ENCODE measurements at regions not wholly inside any gene's neighbourhood (a gene's known extent, or its start where the extent isn't known, plus 50 kb on each side); places are given as distances from the start of the nearest gene placed in this dataset.

GRCh38 chr4:84269536-84270044 is 229.5 kb downstream of the NKX6-1 start:
- Histone ChIP-seq H3K4me3 (no peak overlapping the region), H3K27ac (no peak overlapping the region), H3K27me3 (no peaks in the 10 kb centered on the region), H3K4me1 (replicated peaks in 1 of 2) (no peaks in the 10 kb centered on the region), H3K36me3 (replicated peaks in 1 of 2) (no peaks in the 10 kb centered on the region), H3K9me3 (replicated peaks in 1 of 3) (no peaks in the 10 kb centered on the region)
- DNase-seq: no peak
- intact Hi-C loops (cut with DNase I): no loop called here
- TF ChIP-seq POLR2A (IDR thresholded peaks at IDR 0.05) (no peak), CTCF (IDR thresholded peaks at IDR 0.05) (no peak)

- intact Hi-C loops (cut with DNase I): no loop called here
- Histone ChIP-seq H3K4me1 (replicated peaks in 1 of 2) (no peaks in the 10 kb centered on the region), H3K27ac (no peak overlapping the region), H3K9me3 (replicated peaks in 1 of 3) (no peaks in the 10 kb centered on the region), H3K4me3 (no peak overlapping the region), H3K27me3 (no peaks in the 10 kb centered on the region), H3K36me3 (replicated peaks in 1 of 2) (no peaks in the 10 kb centered on the region)
- TF ChIP-seq CTCF (IDR thresholded peaks at IDR 0.05) (no peak), POLR2A (IDR thresholded peaks at IDR 0.05) (no peak)
- no peak for DNase-seq
Observed at GRCh38 chr4:84264652-84265051, 234.4 kb downstream of the NKX6-1 start.

DNA sequence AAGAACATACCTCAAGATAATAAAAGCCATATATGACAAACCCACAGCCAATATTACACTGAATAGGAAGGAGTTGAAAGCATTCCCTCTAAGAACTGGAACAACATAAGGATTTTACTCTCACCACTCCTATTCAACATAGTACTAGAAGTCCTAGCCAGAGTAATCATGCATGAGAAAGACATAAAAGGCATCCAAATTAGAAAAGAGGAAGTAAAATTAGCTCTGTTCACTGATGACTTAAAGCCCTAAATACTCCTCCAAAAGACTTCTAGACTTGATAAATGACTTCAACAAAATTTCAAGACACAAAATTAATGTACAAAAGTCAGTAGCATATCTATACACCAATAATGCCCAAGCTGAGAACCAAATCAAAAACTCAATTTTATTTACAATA is 235.7 kb downstream of the NKX6-1 start:
- no peaks in the 10 kb centered on the region for H3K36me3 ChIP-seq (replicated peaks in 1 of 2)
- DNase-seq: no peak
- no peak overlapping the region for H3K27ac ChIP-seq
- H3K4me1 ChIP-seq (replicated peaks in 1 of 2): no peaks in the 10 kb centered on the region
- H3K27me3 ChIP-seq: no peaks in the 10 kb centered on the region
- intact Hi-C loops (cut with DNase I): no loop called here
- no peaks in the 10 kb centered on the region for H3K9me3 ChIP-seq (replicated peaks in 1 of 3)
- no peak overlapping the region for H3K4me3 ChIP-seq
- TF ChIP-seq POLR2A (IDR thresholded peaks at IDR 0.05) (no peak), CTCF (IDR thresholded peaks at IDR 0.05) (no peak)

DNA sequence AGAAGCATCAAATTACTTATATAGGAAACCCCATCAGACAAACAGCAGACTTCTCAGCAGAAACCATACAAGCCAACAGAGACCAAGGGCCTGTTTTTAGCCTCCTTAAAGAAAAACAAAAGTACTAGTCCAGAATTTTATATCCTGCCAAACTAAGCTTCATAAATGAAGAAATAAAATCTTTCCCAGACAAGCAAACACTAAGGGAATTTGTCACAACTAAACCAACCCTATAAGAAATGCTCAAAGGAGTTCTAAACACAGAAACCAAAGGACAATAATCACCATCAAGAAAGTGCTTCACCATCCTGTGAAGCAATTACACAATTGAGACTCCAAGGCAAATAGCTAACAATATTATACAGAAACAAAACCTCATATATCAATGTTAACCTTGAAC is 238.6 kb downstream of the NKX6-1 start:
- Histone ChIP-seq H3K36me3 (replicated peaks in 1 of 2) (no peaks in the 10 kb centered on the region), H3K27ac (no peak overlapping the region), H3K27me3 (no peaks in the 10 kb centered on the region), H3K4me3 (no peak overlapping the region), H3K4me1 (replicated peaks in 1 of 2) (no peaks in the 10 kb centered on the region), H3K9me3 (replicated peaks in 1 of 3) (no peaks in the 10 kb centered on the region)
- no peak for DNase-seq
- no peak for TF ChIP-seq POLR2A (IDR thresholded peaks at IDR 0.05)
- TF ChIP-seq CTCF (IDR thresholded peaks at IDR 0.05): no peak
- intact Hi-C loops (cut with DNase I): no loop called here
